ENCODE measurements at regions not wholly inside any gene's neighbourhood (a gene's known extent, or its start where the extent isn't known, plus 50 kb on each side); places are given as distances from the start of the nearest gene placed in this dataset.
"Not testable (repeated sequence)": the region's sequence is repeated elsewhere in the genome, so short reads cannot be mapped to it uniquely, and the experiment has no call there.

DNA sequence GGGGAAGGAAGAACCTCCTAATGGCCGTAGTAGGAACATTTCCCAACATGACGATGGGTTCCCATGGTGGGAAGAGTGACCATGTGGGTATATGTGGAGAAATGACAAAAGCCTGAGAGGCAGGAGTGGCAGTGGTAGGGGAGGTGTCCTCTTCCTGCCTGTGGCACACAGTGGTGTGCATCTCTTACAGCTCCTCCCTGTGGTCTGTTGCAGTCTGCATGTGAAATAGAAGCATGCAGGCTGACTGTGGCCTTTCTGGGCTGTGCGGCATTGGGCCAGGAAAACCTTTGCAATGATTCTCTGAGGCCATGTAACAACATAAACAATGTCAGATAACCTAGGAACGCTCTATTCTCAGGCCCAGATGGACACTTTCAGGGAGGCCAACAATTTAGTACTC, 84.0 kb downstream of the LACC1 start:
- H3K9me3 ChIP-seq = no peaks in the 10 kb centered on the region
- TF ChIP-seq, protein P1, sequence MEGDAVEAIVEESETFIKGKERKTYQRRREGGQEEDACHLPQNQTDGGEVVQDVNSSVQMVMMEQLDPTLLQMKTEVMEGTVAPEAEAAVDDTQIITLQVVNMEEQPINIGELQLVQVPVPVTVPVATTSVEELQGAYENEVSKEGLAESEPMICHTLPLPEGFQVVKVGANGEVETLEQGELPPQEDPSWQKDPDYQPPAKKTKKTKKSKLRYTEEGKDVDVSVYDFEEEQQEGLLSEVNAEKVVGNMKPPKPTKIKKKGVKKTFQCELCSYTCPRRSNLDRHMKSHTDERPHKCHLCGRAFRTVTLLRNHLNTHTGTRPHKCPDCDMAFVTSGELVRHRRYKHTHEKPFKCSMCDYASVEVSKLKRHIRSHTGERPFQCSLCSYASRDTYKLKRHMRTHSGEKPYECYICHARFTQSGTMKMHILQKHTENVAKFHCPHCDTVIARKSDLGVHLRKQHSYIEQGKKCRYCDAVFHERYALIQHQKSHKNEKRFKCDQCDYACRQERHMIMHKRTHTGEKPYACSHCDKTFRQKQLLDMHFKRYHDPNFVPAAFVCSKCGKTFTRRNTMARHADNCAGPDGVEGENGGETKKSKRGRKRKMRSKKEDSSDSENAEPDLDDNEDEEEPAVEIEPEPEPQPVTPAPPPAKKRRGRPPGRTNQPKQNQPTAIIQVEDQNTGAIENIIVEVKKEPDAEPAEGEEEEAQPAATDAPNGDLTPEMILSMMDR (IDR thresholded peaks at IDR 0.05) = no peak
- no peaks in the 10 kb centered on the region for H3K4me1 ChIP-seq (ENCODE audit: control insufficient read depth in 1 of 2, insufficient read depth in 1 of 2, low read depth in 1 of 2, low read length in 1 of 2)
- no peaks in the 10 kb centered on the region for H3K36me3 ChIP-seq
- H3K4me3 ChIP-seq (ENCODE audit: low read depth in 1 of 2, low read length in 1 of 2) = no peak overlapping the region
- H3K27me3 ChIP-seq = no peaks in the 10 kb centered on the region
- H3K27ac ChIP-seq = no peak overlapping the region

DNA sequence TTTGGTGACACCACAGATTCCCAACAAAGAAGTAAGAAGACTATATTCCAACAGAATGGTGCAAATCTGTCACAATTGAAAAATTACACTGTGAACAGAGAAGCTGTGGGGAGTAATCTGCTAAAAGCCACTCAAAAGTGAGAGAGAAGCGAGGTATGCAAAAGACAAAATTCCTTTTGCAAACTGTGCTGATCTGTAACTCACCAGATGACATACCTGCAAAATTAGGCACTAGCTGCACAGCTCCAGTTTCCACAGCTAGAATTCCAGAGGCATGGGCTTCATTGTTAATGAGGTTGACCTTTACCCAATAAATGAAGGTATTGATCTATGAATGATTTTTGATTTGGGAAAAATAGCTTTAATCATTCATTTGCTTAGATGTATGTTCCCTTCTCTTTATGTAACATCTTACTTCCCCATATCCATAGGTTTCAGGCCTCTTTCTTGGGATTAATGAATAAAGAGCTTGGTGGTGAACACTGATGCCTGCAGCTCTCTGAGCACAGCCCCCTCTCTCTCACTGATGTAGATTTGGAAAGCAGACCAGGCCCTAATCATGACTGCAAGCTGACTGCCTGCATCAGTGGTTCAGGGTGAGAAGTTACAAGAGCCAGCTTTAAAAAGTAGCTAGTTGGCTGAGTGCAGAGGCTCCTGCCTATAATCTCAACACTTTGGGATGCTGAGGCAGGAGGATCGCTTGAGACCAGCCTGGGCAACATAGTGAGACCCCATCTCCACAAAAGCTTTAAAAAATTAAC, 85.2 kb downstream of the LACC1 start:
- TF ChIP-seq, protein P1 (IDR thresholded peaks at IDR 0.05) = no peak
- no peaks in the 10 kb centered on the region for H3K36me3 ChIP-seq
- H3K27me3 ChIP-seq = no peaks in the 10 kb centered on the region
- H3K4me1 ChIP-seq (ENCODE audit: control insufficient read depth in 1 of 2, insufficient read depth in 1 of 2, low read depth in 1 of 2, low read length in 1 of 2) = no peaks in the 10 kb centered on the region
- H3K4me3 ChIP-seq (ENCODE audit: low read depth in 1 of 2, low read length in 1 of 2) = no peak overlapping the region
- H3K27ac ChIP-seq = no peak overlapping the region
- H3K9me3 ChIP-seq = no peaks in the 10 kb centered on the region

DNA sequence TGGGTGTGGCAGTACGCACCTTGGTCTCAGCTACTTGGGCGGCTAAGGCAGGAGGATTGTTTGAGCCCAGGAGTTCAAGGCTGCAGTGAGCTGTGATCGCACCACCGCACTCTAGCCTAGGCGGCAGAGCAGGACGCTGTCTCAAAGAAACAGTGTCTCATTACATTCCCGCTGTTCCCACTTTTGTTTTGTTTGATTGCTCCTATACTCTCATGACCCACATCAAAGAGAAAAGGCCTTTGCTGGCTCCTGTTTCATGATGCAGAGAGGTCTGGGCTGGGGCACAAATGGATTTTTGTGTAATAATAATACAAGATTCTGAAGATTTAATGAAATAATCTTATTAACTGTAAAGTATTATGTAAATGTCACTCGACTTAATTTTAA, 85.7 kb downstream of the LACC1 start:
- no peaks in the 10 kb centered on the region for H3K27me3 ChIP-seq
- no peak overlapping the region for H3K4me3 ChIP-seq (ENCODE audit: low read depth in 1 of 2, low read length in 1 of 2)
- H3K4me1 ChIP-seq (ENCODE audit: control insufficient read depth in 1 of 2, insufficient read depth in 1 of 2, low read depth in 1 of 2, low read length in 1 of 2) = no peaks in the 10 kb centered on the region
- no peak overlapping the region for H3K27ac ChIP-seq
- no peaks in the 10 kb centered on the region for H3K36me3 ChIP-seq
- TF ChIP-seq, protein P1 (IDR thresholded peaks at IDR 0.05) = no peak
- no peaks in the 10 kb centered on the region for H3K9me3 ChIP-seq

GRCh38 chr13:43968251-43968942, 88.7 kb downstream of the LACC1 start:
- not testable (repeated sequence) for H3K4me1 ChIP-seq (ENCODE audit: control insufficient read depth in 1 of 2, insufficient read depth in 1 of 2, low read depth in 1 of 2, low read length in 1 of 2); H3K4me3 ChIP-seq (ENCODE audit: low read depth in 1 of 2, low read length in 1 of 2); H3K27ac ChIP-seq; H3K9me3 ChIP-seq; H3K36me3 ChIP-seq; H3K27me3 ChIP-seq

GRCh38 chr13:43968943-43969690, 89.4 kb downstream of the LACC1 start:
- not testable (repeated sequence) for H3K36me3 ChIP-seq; H3K27ac ChIP-seq; H3K27me3 ChIP-seq; H3K9me3 ChIP-seq; H3K4me3 ChIP-seq (ENCODE audit: low read depth in 1 of 2, low read length in 1 of 2); H3K4me1 ChIP-seq (ENCODE audit: control insufficient read depth in 1 of 2, insufficient read depth in 1 of 2, low read depth in 1 of 2, low read length in 1 of 2)

GRCh38 chr13:43969919-43970318, 90.2 kb downstream of the LACC1 start:
- not testable (repeated sequence) for H3K4me3 ChIP-seq (ENCODE audit: low read depth in 1 of 2, low read length in 1 of 2); H3K9me3 ChIP-seq; H3K27ac ChIP-seq; H3K27me3 ChIP-seq; H3K36me3 ChIP-seq; H3K4me1 ChIP-seq (ENCODE audit: control insufficient read depth in 1 of 2, insufficient read depth in 1 of 2, low read depth in 1 of 2, low read length in 1 of 2)

GRCh38 chr13:43970520-43971242, 91.0 kb downstream of the LACC1 start:
- H3K4me1 ChIP-seq (ENCODE audit: control insufficient read depth in 1 of 2, insufficient read depth in 1 of 2, low read depth in 1 of 2, low read length in 1 of 2) = not testable (repeated sequence)

GRCh38 chr13:43971324-43971723, 91.6 kb downstream of the LACC1 start:
- H3K27ac ChIP-seq; H3K27me3 ChIP-seq; H3K36me3 ChIP-seq; H3K4me1 ChIP-seq (ENCODE audit: control insufficient read depth in 1 of 2, insufficient read depth in 1 of 2, low read depth in 1 of 2, low read length in 1 of 2); H3K9me3 ChIP-seq; H3K4me3 ChIP-seq (ENCODE audit: low read depth in 1 of 2, low read length in 1 of 2): not testable (repeated sequence)

More at GRCh38 chr13:43970520-43971242, 91.0 kb downstream of the LACC1 start:
- H3K9me3 ChIP-seq; H3K4me3 ChIP-seq (ENCODE audit: low read depth in 1 of 2, low read length in 1 of 2); H3K27ac ChIP-seq; H3K27me3 ChIP-seq; H3K36me3 ChIP-seq: not testable (repeated sequence)

Data from neutrophil (primary cell).